Neural progenitor cell (in vitro differentiated cells): ENCODE measurements at regions not wholly inside any gene's neighbourhood (a gene's known extent, or its start where the extent isn't known, plus 50 kb on each side); places are given as distances from the start of the nearest gene placed in this dataset.

ENCODE experiments used
- DNase-seq: peaks from one replicate; pipeline ENCODE4 v3.0.0-alpha.2; 2016; ENCODE audit warnings: low spot score
- H2AFZ ChIP-seq: fragments of 200-600 bp; sonication (generic); replicated peaks from 2 replicates; pipeline ENCODE4 v1.6.1; 2016; ENCODE audit warnings: antibody characterized with exemption
- H3F3A ChIP-seq: fragments of 200-600 bp; sonication (generic); 2 replicates; pipeline ENCODE4 v1.6.1; 2016; ENCODE audit warnings: antibody characterized with exemption, low read depth
- H3K27ac ChIP-seq: fragments of 200-600 bp; sonication (generic); 2 replicates; pipeline ENCODE4 v1.5.1; 2016; ENCODE audit warnings: mild to moderate bottlenecking
- H3K27me3 ChIP-seq: fragments of 200-600 bp; sonication (generic); 2 replicates; pipeline ENCODE4 v1.6.1; 2016; ENCODE audit warnings: mild to moderate bottlenecking, moderate library complexity
- H3K36me3 ChIP-seq: fragments of 200-600 bp; sonication (generic); 2 replicates; pipeline ENCODE4 v1.5.1; 2016
- H3K4me1 ChIP-seq: fragments of 200-600 bp; sonication (generic); 2 replicates; pipeline ENCODE4 v1.6.1; 2016; ENCODE audit warnings: mixed run types
- H3K4me2 ChIP-seq: fragments of 200-600 bp; sonication (generic); 2 replicates; pipeline ENCODE4 v1.6.1; 2016
- H3K4me3 ChIP-seq: fragments of 200-600 bp; sonication (generic); 2 replicates; pipeline ENCODE4 v1.5.1; 2016
- H3K79me2 ChIP-seq: fragments of 200-600 bp; sonication (generic); 2 replicates; pipeline ENCODE4 v1.6.1; 2016; ENCODE audit warnings: low read depth
- H3K9ac ChIP-seq: fragments of 200-600 bp; sonication (generic); 2 replicates; pipeline ENCODE4 v1.6.1; 2016
- H3K9me3 ChIP-seq: fragments of 200-600 bp; sonication (generic); 2 replicates; pipeline ENCODE4 v1.5.1; 2016; ENCODE audit warnings: low read depth
- H4K20me1 ChIP-seq: fragments of 200-600 bp; sonication (generic); 2 replicates; pipeline ENCODE4 v1.6.1; 2016; ENCODE audit warnings: low read depth
- H3K27ac Mint-ChIP-seq: 3 replicates; pipeline ENCODE4 v1.8.0; 2021; ENCODE audit warnings: mixed read lengths
- H3K27me3 Mint-ChIP-seq: 2 replicates; pipeline ENCODE4 v1.8.0; 2022; ENCODE audit warnings: low read depth, mild to moderate bottlenecking, inconsistent platforms, moderate library complexity, mixed read lengths; ENCODE audit not compliant: insufficient read depth
- H3K36me3 Mint-ChIP-seq: 3 replicates; pipeline ENCODE4 v1.8.0; 2021; ENCODE audit warnings: mixed read lengths
- H3K4me1 Mint-ChIP-seq: 3 replicates; pipeline ENCODE4 v1.8.0; 2021; ENCODE audit warnings: mixed read lengths
- H3K4me3 Mint-ChIP-seq: 3 replicates; pipeline ENCODE4 v1.8.0; 2021; ENCODE audit warnings: mild to moderate bottlenecking, moderate library complexity, mixed read lengths
- H3K9me3 Mint-ChIP-seq: 3 replicates; pipeline ENCODE4 v1.8.0; 2020; ENCODE audit warnings: mixed read lengths
- EZH2 ChIP-seq: fragments of 200-600 bp; sonication (generic); IDR thresholded peaks from 2 replicates; pipeline ENCODE4 v1.6.1; 2017; ENCODE audit warnings: antibody characterized with exemption, mild to moderate bottlenecking, moderate library complexity
- EZH2phosphoT487 ChIP-seq: fragments of 200-600 bp; sonication (generic); IDR thresholded peaks from 2 replicates; pipeline ENCODE4 v1.6.1; 2017; ENCODE audit warnings: antibody characterized with exemption
- TF ChIP-seq, protein P1 (sequence below): fragments of 200-600 bp; sonication (generic); IDR thresholded peaks from 2 replicates; pipeline ENCODE4 v1.5.1; 2017; ENCODE audit warnings: antibody characterized with exemption, mild to moderate bottlenecking

DNA sequence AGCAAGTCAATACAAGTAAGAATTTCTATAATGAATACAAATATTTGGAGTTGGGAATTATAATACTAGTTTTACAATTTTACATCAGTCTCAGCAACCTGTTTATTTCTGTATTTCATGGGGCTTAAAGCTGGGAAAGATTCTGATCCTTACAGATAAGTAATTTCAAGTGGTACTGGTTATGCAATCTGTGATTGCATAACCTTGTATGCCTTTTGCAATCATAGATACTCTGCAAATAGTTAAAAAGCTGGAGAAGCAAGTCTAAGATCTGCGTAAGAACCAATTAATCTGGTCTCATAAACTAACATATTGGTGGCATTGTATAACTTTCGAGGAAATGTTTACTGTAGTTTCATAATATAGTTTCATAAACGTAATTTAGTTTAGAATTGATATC, 198.3 kb upstream of the PGR start:
- Histone ChIP-seq H3K79me2 (no peaks in the 10 kb centered on the region), H3K36me3 (no peaks in the 10 kb centered on the region), H3K4me3 (no peak overlapping the region), H3K27me3 (no peaks in the 10 kb centered on the region), H3K4me1 (no peaks in the 10 kb centered on the region), H3K9ac (no peak overlapping the region), H3K27ac (no peak overlapping the region), H4K20me1 (no peaks in the 10 kb centered on the region), H2AFZ (no peak overlapping the region), H3F3A (no peaks in the 10 kb centered on the region), H3K9me3 (no peaks in the 10 kb centered on the region), H3K4me2 (no peak overlapping the region)
- Mint-ChIP-seq H3K9me3 (no peaks in the 10 kb centered on the region), H3K27ac (no peak overlapping the region), H3K4me1 (peaks cover 2% of the 10 kb centered on the region), H3K4me3 (no peak overlapping the region), H3K36me3 (no peaks in the 10 kb centered on the region), H3K27me3 (no peaks in the 10 kb centered on the region)
- no peak for DNase-seq
- TF ChIP-seq EZH2 (no peak), EZH2phosphoT487 (no peak)
- TF ChIP-seq, protein P1, sequence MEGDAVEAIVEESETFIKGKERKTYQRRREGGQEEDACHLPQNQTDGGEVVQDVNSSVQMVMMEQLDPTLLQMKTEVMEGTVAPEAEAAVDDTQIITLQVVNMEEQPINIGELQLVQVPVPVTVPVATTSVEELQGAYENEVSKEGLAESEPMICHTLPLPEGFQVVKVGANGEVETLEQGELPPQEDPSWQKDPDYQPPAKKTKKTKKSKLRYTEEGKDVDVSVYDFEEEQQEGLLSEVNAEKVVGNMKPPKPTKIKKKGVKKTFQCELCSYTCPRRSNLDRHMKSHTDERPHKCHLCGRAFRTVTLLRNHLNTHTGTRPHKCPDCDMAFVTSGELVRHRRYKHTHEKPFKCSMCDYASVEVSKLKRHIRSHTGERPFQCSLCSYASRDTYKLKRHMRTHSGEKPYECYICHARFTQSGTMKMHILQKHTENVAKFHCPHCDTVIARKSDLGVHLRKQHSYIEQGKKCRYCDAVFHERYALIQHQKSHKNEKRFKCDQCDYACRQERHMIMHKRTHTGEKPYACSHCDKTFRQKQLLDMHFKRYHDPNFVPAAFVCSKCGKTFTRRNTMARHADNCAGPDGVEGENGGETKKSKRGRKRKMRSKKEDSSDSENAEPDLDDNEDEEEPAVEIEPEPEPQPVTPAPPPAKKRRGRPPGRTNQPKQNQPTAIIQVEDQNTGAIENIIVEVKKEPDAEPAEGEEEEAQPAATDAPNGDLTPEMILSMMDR: no peak

DNA sequence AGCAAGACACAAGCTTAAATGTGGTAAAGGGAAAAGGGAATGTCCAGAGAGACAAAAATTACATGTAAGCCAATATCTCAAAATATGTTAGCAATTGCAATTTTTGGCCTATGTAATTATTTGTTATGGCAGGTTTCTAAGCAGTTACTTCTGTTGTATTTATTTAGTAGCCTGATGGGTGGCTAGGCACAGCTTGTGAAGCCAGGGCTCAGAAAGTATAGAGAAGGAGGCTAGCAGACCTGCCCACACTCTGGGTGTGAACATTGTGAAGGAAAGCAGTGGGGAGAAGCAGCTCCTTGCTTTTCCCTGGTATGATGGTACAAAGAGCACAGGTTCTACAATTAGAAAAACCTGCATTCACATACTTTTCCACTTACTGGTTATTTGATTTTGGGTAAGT, 196.5 kb upstream of the PGR start:
- Mint-ChIP-seq H3K4me3 (no peak overlapping the region), H3K9me3 (no peaks in the 10 kb centered on the region), H3K4me1 (peaks cover 2% of the 10 kb centered on the region), H3K36me3 (no peaks in the 10 kb centered on the region), H3K27me3 (no peaks in the 10 kb centered on the region), H3K27ac (no peak overlapping the region)
- Histone ChIP-seq H3K4me3 (no peak overlapping the region), H2AFZ (peak overlapping the region; percentile 42), H3K4me1 (no peaks in the 10 kb centered on the region), H3K79me2 (no peaks in the 10 kb centered on the region), H3K9ac (no peak overlapping the region), H4K20me1 (no peaks in the 10 kb centered on the region), H3K27me3 (no peaks in the 10 kb centered on the region), H3K9me3 (no peaks in the 10 kb centered on the region), H3F3A (no peaks in the 10 kb centered on the region), H3K27ac (no peak overlapping the region), H3K4me2 (no peak overlapping the region), H3K36me3 (no peaks in the 10 kb centered on the region)
- DNase-seq: no peak
- TF ChIP-seq EZH2phosphoT487 (no peak), EZH2 (no peak)
- TF ChIP-seq, protein P1: no peak

DNA sequence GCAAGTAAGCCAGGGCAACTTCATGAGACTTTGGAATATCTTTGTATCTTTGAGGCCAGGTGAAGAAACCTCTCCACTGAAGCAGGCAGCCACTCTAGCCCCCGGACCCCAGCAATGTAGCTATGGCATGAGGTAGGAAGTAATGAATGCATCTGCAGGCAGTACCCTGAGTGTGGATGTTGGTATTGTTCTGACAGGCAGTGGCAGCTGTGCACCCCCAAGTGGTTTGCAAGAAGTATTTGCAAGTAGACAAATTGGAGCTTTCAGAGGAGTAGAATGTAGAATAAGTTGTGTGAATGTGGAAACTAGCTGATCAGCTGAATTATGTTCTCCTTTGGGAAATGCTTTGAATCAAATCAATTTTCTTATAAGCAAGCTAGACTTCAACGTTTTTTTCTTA, 194.4 kb upstream of the PGR start:
- Mint-ChIP-seq H3K36me3 (no peaks in the 10 kb centered on the region), H3K4me3 (no peak overlapping the region), H3K27ac (no peak overlapping the region), H3K4me1 (peaks cover 2% of the 10 kb centered on the region), H3K27me3 (no peaks in the 10 kb centered on the region), H3K9me3 (no peaks in the 10 kb centered on the region)
- Histone ChIP-seq H3F3A (no peaks in the 10 kb centered on the region), H3K4me1 (no peaks in the 10 kb centered on the region), H3K4me2 (no peak overlapping the region), H3K4me3 (no peak overlapping the region), H4K20me1 (no peaks in the 10 kb centered on the region), H3K79me2 (no peaks in the 10 kb centered on the region), H3K9me3 (no peaks in the 10 kb centered on the region), H3K9ac (no peak overlapping the region), H3K36me3 (no peaks in the 10 kb centered on the region), H3K27me3 (no peaks in the 10 kb centered on the region), H2AFZ (no peak overlapping the region), H3K27ac (no peak overlapping the region)
- peak; percentile 34 for DNase-seq
- no peak for TF ChIP-seq EZH2phosphoT487
- TF ChIP-seq, protein P1: peak; percentile 43
- no peak for TF ChIP-seq EZH2
